ENCODE measurements at regions not wholly inside any gene's neighbourhood (a gene's known extent, or its start where the extent isn't known, plus 50 kb on each side); places are given as distances from the start of the nearest gene placed in this dataset.

- TF ChIP-seq POLR2A (IDR thresholded peaks at IDR 0.05) = no peak
- TF ChIP-seq, protein P1, sequence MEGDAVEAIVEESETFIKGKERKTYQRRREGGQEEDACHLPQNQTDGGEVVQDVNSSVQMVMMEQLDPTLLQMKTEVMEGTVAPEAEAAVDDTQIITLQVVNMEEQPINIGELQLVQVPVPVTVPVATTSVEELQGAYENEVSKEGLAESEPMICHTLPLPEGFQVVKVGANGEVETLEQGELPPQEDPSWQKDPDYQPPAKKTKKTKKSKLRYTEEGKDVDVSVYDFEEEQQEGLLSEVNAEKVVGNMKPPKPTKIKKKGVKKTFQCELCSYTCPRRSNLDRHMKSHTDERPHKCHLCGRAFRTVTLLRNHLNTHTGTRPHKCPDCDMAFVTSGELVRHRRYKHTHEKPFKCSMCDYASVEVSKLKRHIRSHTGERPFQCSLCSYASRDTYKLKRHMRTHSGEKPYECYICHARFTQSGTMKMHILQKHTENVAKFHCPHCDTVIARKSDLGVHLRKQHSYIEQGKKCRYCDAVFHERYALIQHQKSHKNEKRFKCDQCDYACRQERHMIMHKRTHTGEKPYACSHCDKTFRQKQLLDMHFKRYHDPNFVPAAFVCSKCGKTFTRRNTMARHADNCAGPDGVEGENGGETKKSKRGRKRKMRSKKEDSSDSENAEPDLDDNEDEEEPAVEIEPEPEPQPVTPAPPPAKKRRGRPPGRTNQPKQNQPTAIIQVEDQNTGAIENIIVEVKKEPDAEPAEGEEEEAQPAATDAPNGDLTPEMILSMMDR (IDR thresholded peaks at IDR 0.05) = no peak
These were observed 283.7 kb upstream of the POU3F3 start for GRCh38 chr2:104570259-104570658.

Measured in Peyer's patch (tissue), 4 donors.